ENCODE measurements at regions not wholly inside any gene's neighbourhood (a gene's known extent, or its start where the extent isn't known, plus 50 kb on each side); places are given as distances from the start of the nearest gene placed in this dataset.

GRCh38 chr9:134980516-134980915, 62.8 kb upstream of the FCN1 start:
- TF ChIP-seq EZH2 (IDR thresholded peaks at IDR 0.05; ENCODE audit: insufficient read depth, low read length) (no peak), CTCF (IDR thresholded peaks at IDR 0.05; ENCODE audit: insufficient read depth, low read depth, low read length) (no peak)
